ENCODE measurements at regions not wholly inside any gene's neighbourhood (a gene's known extent, or its start where the extent isn't known, plus 50 kb on each side); places are given as distances from the start of the nearest gene placed in this dataset.
"Not testable (repeated sequence)": the region's sequence is repeated elsewhere in the genome, so short reads cannot be mapped to it uniquely, and the experiment has no call there.

DNA sequence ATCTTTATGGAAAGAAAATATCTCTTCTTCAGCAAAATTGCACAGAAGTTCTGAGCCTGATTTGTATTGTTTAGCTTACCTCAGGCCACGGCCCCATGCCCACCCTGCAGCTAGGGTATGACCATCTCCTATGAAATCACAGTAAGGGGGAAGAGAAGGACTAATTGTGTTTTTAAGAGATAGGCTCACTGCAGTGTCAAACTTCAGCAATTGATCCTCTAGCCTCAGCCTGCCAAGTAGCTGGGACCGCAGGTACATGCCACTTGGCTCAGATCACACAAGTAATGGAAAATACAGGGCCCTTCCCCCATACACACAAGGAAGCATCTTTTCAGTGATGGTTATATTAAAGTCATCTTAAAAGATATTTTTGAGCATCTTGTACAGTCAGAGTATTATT, 60.0 kb downstream of the DMAC1 start:
- DNase-seq (ENCODE audit: low spot score, unreplicated experiment): no peak
- no peak overlapping the region for H3K4me3 Mint-ChIP-seq (ENCODE audit: low read depth)
- no peak overlapping the region for H3K27ac Mint-ChIP-seq
- H3K27me3 Mint-ChIP-seq: no peaks in the 10 kb centered on the region
- H3K36me3 Mint-ChIP-seq (ENCODE audit: insufficient read depth): no peaks in the 10 kb centered on the region
- no peaks in the 10 kb centered on the region for H3K9me3 Mint-ChIP-seq (ENCODE audit: low read depth)
- TF ChIP-seq, protein P1, sequence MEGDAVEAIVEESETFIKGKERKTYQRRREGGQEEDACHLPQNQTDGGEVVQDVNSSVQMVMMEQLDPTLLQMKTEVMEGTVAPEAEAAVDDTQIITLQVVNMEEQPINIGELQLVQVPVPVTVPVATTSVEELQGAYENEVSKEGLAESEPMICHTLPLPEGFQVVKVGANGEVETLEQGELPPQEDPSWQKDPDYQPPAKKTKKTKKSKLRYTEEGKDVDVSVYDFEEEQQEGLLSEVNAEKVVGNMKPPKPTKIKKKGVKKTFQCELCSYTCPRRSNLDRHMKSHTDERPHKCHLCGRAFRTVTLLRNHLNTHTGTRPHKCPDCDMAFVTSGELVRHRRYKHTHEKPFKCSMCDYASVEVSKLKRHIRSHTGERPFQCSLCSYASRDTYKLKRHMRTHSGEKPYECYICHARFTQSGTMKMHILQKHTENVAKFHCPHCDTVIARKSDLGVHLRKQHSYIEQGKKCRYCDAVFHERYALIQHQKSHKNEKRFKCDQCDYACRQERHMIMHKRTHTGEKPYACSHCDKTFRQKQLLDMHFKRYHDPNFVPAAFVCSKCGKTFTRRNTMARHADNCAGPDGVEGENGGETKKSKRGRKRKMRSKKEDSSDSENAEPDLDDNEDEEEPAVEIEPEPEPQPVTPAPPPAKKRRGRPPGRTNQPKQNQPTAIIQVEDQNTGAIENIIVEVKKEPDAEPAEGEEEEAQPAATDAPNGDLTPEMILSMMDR (IDR thresholded peaks at IDR 0.05; ENCODE audit: unreplicated experiment): no peak
- H3K4me1 Mint-ChIP-seq (ENCODE audit: low read depth): no peaks in the 10 kb centered on the region

GRCh38 chr9:7735311-7735710, 64.3 kb downstream of the DMAC1 start:
- Mint-ChIP-seq H3K4me1 (ENCODE audit: low read depth) (no peaks in the 10 kb centered on the region), H3K27me3 (no peaks in the 10 kb centered on the region), H3K4me3 (ENCODE audit: low read depth) (no peak overlapping the region), H3K9me3 (ENCODE audit: low read depth) (no peaks in the 10 kb centered on the region), H3K27ac (no peak overlapping the region), H3K36me3 (ENCODE audit: insufficient read depth) (no peaks in the 10 kb centered on the region)
- TF ChIP-seq, protein P1 (IDR thresholded peaks at IDR 0.05; ENCODE audit: unreplicated experiment): no peak
- DNase-seq (ENCODE audit: low spot score, unreplicated experiment): no peak

- TF ChIP-seq, protein P1 (IDR thresholded peaks at IDR 0.05; ENCODE audit: unreplicated experiment): no peak
- peaks cover 6% of the 10 kb centered on the region for H3K27me3 Mint-ChIP-seq
- H3K9me3 Mint-ChIP-seq (ENCODE audit: low read depth): no peaks in the 10 kb centered on the region
- H3K4me3 Mint-ChIP-seq (ENCODE audit: low read depth): no peak overlapping the region
- H3K36me3 Mint-ChIP-seq (ENCODE audit: insufficient read depth): no peaks in the 10 kb centered on the region
- H3K27ac Mint-ChIP-seq: no peak overlapping the region
- no peak for DNase-seq (ENCODE audit: low spot score, unreplicated experiment)
- no peaks in the 10 kb centered on the region for H3K4me1 Mint-ChIP-seq (ENCODE audit: low read depth)
Measured at GRCh38 chr9:7730164-7730445, 69.5 kb downstream of the DMAC1 start.

- Mint-ChIP-seq H3K4me1 (ENCODE audit: low read depth) (no peaks in the 10 kb centered on the region), H3K27me3 (peaks cover 7% of the 10 kb centered on the region), H3K4me3 (ENCODE audit: low read depth) (no peak overlapping the region), H3K36me3 (ENCODE audit: insufficient read depth) (no peaks in the 10 kb centered on the region), H3K9me3 (ENCODE audit: low read depth) (no peaks in the 10 kb centered on the region), H3K27ac (no peak overlapping the region)
- TF ChIP-seq, protein P1 (IDR thresholded peaks at IDR 0.05; ENCODE audit: unreplicated experiment): no peak
- no peak for DNase-seq (ENCODE audit: low spot score, unreplicated experiment)
Measured at GRCh38 chr9:7729371-7730163, 70.0 kb downstream of the DMAC1 start.

DNA sequence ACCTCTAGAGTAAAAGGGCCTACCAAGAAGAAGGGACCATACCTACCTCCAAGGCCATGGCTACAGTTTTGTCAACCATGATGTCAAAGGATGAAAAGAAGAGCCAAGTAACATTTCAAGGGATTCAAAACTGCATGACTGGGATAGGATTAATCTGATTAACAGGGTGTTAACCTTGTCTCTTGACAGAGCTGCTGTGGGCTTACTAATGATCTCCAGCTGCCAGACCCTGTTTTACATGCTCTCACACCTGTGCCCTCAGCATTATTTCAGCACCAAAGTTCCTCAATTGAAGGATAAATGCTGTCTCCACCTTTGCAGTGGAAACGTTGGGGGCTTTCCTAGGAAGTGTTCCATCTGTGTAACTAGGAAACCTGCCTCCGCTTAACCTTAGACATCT, 78.3 kb downstream of the DMAC1 start:
- Mint-ChIP-seq H3K27me3 (peaks cover 3% of the 10 kb centered on the region), H3K9me3 (ENCODE audit: low read depth) (peaks cover 16% of the 10 kb centered on the region), H3K36me3 (ENCODE audit: insufficient read depth) (peaks cover 2% of the 10 kb centered on the region), H3K4me3 (ENCODE audit: low read depth) (no peak overlapping the region), H3K4me1 (ENCODE audit: low read depth) (no peaks in the 10 kb centered on the region), H3K27ac (no peak overlapping the region)
- no peak for DNase-seq (ENCODE audit: low spot score, unreplicated experiment)
- TF ChIP-seq, protein P1 (IDR thresholded peaks at IDR 0.05; ENCODE audit: unreplicated experiment): no peak

DNA sequence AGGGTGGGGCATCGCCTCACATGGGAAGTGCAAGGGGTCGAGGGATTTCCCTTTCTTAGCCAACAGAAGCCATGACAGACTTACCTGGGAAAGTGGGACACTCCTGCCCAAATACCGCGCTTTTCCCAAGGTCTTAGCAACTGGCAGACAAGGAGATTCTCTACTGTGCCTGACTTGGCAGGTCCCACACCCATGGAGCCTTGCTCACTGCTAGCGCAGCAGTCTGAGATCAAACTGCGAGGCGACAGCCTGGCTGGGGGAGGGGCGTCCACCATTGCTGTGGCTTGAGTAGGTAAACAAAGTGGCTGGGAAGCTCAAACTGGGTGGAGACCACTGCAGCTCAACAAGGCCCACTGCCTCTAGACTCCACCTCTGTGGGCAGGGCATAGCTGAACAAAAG, 86.5 kb downstream of the DMAC1 start:
- H3K27me3 Mint-ChIP-seq; H3K4me1 Mint-ChIP-seq (ENCODE audit: low read depth): not testable (repeated sequence)

More for the DNA sequence above, 86.5 kb downstream of the DMAC1 start:
- DNase-seq (ENCODE audit: low spot score, unreplicated experiment); H3K36me3 Mint-ChIP-seq (ENCODE audit: insufficient read depth); H3K27ac Mint-ChIP-seq; H3K4me3 Mint-ChIP-seq (ENCODE audit: low read depth): not testable (repeated sequence)
- peaks cover 30% of the 10 kb centered on the region for H3K9me3 Mint-ChIP-seq (ENCODE audit: low read depth)

Data from progenitor cell of endocrine pancreas (in vitro differentiated cells).